HepG2 (cell line): ENCODE measurements at regions not wholly inside any gene's neighbourhood (a gene's known extent, or its start where the extent isn't known, plus 50 kb on each side); places are given as distances from the start of the nearest gene placed in this dataset.

Experiments used
- ATAC-seq: fragments of 200-7000 bp; cut with Tn5 transposase; 3 replicates; pipeline ENCODE4 v1.9.1; 2020; ENCODE audit warnings: mild to moderate bottlenecking, moderate library complexity
- BruUV-seq: library from RNA; stranded (reverse); fragments of 400-500 nt; replicated peaks from 2 replicates; lab custom pipeline; 2021; lab: Mats Ljungman, UMichigan
- CTCF ChIA-PET: fragments of 300-600 bp; formaldehyde crosslinking; extraction: SDS; loops from one replicate; lab custom pipeline; 2021; ENCODE audit warnings: low total read pairs, inconsistent platforms, low intra/inter-chr PET ratio; lab: Yijun Ruan, JAX
- POLR2A ChIA-PET: fragments of 350-600 bp; sonication (Branson Sonifier 250); formaldehyde crosslinking; loops from one replicate; lab custom pipeline; 2020; ENCODE audit warnings: antibody characterized with exemption, inconsistent platforms; lab: Yijun Ruan, JAX
- DNase-seq: peaks from one replicate; pipeline ENCODE4 v3.0.0-alpha.2; 2015; ENCODE audit warnings: low spot score
- FAIRE-seq: peaks from 3 replicates; lab custom pipeline; 2011; peaks lifted over from hg19 to GRCh38; lab: Jason Lieb, UNC
- H2AFZ ChIP-seq: one replicate; pipeline ENCODE4 v1.6.1; 2011; ENCODE audit warnings: low read length, inconsistent platforms
- H3K27ac ChIP-seq: fragments of 300-600 bp; 3 replicates; pipeline ENCODE4 v1.8.0; 2011; ENCODE audit warnings: mixed run types, mild to moderate bottlenecking, mixed read lengths, low read length, inconsistent platforms; ENCODE audit not compliant: insufficient read depth; ENCODE audit errors: extremely low read length
- H3K27me3 ChIP-seq, 2 experiments: fragments of 200-600 bp in 1 of 2; 2 replicates in 1 of 2; 3 replicates in 1 of 2; pipeline versions ENCODE4 v1.6.0 to v1.8.0; 2011; ENCODE audit warnings: low read length in 2 of 2, mild to moderate bottlenecking in 2 of 2, moderate library complexity in 2 of 2, inconsistent platforms in 1 of 2; ENCODE audit not compliant: insufficient read depth in 2 of 2, control insufficient read depth in 1 of 2
- H3K36me3 ChIP-seq, 2 experiments: fragments of 200-600 bp in 1 of 2; replicated peaks in 1 of 2; 2 replicates in 1 of 2; 3 replicates in 1 of 2; pipeline versions ENCODE4 v1.5.1 to v1.8.0; 2011; ENCODE audit warnings: low read length in 2 of 2, inconsistent platforms in 1 of 2; ENCODE audit not compliant: insufficient read depth in 2 of 2, control insufficient read depth in 1 of 2
- H3K4me1 ChIP-seq: 2 replicates; pipeline ENCODE4 v1.5.1; 2012; ENCODE audit warnings: low read length, inconsistent platforms; ENCODE audit not compliant: insufficient read depth
- H3K4me2 ChIP-seq: 2 replicates; pipeline ENCODE4 v1.6.0; 2011; ENCODE audit warnings: low read depth, low read length, inconsistent platforms
- H3K4me3 ChIP-seq, 3 experiments: fragments of 200-600 bp in 1 of 3; sonication (generic), shearing (Covaris generic) in 1 of 3; replicated peaks in 1 of 3; 2 replicates each; pipeline ENCODE4 v1.5.1; 2011 to 2016; ENCODE audit warnings: low read length in 3 of 3, inconsistent platforms in 2 of 3, low read depth in 2 of 3, mild to moderate bottlenecking in 2 of 3, control low read depth in 1 of 3, mixed read lengths in 1 of 3; ENCODE audit not compliant: insufficient read depth in 1 of 3
- H3K79me2 ChIP-seq: one replicate; pipeline ENCODE4 v1.6.1; 2011; ENCODE audit warnings: low read length, inconsistent platforms; ENCODE audit not compliant: insufficient read depth
- H3K9ac ChIP-seq: 2 replicates; pipeline ENCODE4 v1.6.0; 2011; ENCODE audit warnings: mild to moderate bottlenecking, low read depth, low read length, inconsistent platforms; ENCODE audit not compliant: insufficient read depth
- H3K9me3 ChIP-seq: 2 replicates; pipeline ENCODE4 v1.5.1; 2012; ENCODE audit warnings: mild to moderate bottlenecking, low read length
- H4K20me1 ChIP-seq: 2 replicates; pipeline ENCODE4 v1.6.0; 2011; ENCODE audit warnings: inconsistent platforms, mild to moderate bottlenecking, low read length, moderate library complexity; ENCODE audit not compliant: insufficient read depth
- CREM ChIP-seq, 2 experiments: sonication (generic) in 1 of 2; formaldehyde crosslinking in 1 of 2; IDR thresholded peaks; 2 replicates each; pipeline versions ENCODE4 v1.4.0 to v1.6.1; 2016 to 2020; ENCODE audit warnings: antibody characterized with exemption in 1 of 2, mild to moderate bottlenecking in 1 of 2, missing genetic modification reagents in 1 of 2
- ELK4 ChIP-seq: sonication (generic); formaldehyde crosslinking; IDR thresholded peaks from 2 replicates; pipeline ENCODE4 v1.9.0; 2021; ENCODE audit warnings: missing genetic modification reagents, borderline replicate concordance
- GATA4 ChIP-seq: sonication (generic); IDR thresholded peaks from 2 replicates; pipeline ENCODE4 v1.6.1; 2016; ENCODE audit warnings: antibody characterized with exemption, low read depth, borderline replicate concordance
- KDM6A ChIP-seq: IDR thresholded peaks from 2 replicates; pipeline ENCODE4 v1.6.1; 2016; ENCODE audit warnings: low read depth
- PITX1 ChIP-seq: sonication (generic); formaldehyde crosslinking; IDR thresholded peaks from 2 replicates; pipeline ENCODE4 v1.5.1; 2020; ENCODE audit warnings: mild to moderate bottlenecking, missing genetic modification reagents
- PPARG ChIP-seq: conservative IDR thresholded peaks from 2 replicates; pipeline ENCODE4 v1.6.1; 2016; ENCODE audit warnings: missing biosample characterization, missing genetic modification reagents
- ZFP36L2 ChIP-seq: sonication (generic); formaldehyde crosslinking; IDR thresholded peaks from 2 replicates; pipeline ENCODE4 v1.4.0; 2020; ENCODE audit warnings: missing genetic modification reagents
- ZNF205 ChIP-seq: IDR thresholded peaks from 2 replicates; pipeline ENCODE4 v1.6.1; 2018; ENCODE audit warnings: missing biosample characterization, missing genetic modification reagents
- ZNF484 ChIP-seq: sonication (generic); formaldehyde crosslinking; IDR thresholded peaks from 2 replicates; pipeline ENCODE4 v1.5.1; 2020; ENCODE audit warnings: mild to moderate bottlenecking, low read depth, missing genetic modification reagents, borderline replicate concordance
- ZNF770 ChIP-seq: sonication (generic); formaldehyde crosslinking; IDR thresholded peaks from 2 replicates; pipeline ENCODE4 v1.5.0; 2020; ENCODE audit warnings: mild to moderate bottlenecking, missing genetic modification reagents
- ZSCAN9 ChIP-seq: IDR thresholded peaks from 2 replicates; pipeline ENCODE4 v1.6.1; 2016; ENCODE audit warnings: borderline replicate concordance
- WGBS: methylation state at CpG from one replicate; pipeline ENCODE4 v1.1.6; 2017; ENCODE audit warnings: low lambda C conversion rate; 5-methylcytosine and 5-hydroxymethylcytosine counted together
- in situ Hi-C: cut with HindIII; loops from 2 replicates; pipeline ENCODE4 v1.10.0; 2017; ENCODE audit warnings: low pct_unique_long_range_greater_than_20kb; ENCODE audit not compliant: extremely low pct_ligation_motif_present
- intact Hi-C: fragments of 100-400 bp; cut with micrococcal nuclease; formaldehyde crosslinking; loops from one replicate; pipeline ENCODE4 v1.10.0; 2022; ENCODE audit not compliant: unreplicated experiment
- TF ChIP-seq, protein P1 (sequence below): sonication (generic); formaldehyde crosslinking; IDR thresholded peaks from 2 replicates; pipeline ENCODE4 v1.5.0; 2020; ENCODE audit warnings: missing genetic modification reagents, mild to moderate bottlenecking, borderline replicate concordance
- TF ChIP-seq, protein P2 (sequence below), 2 experiments: IDR thresholded peaks; 2 replicates each; pipeline ENCODE4 v1.6.1; 2011 to 2012; ENCODE audit warnings: low read length in 2 of 2, borderline replicate concordance in 1 of 2, low read depth in 1 of 2, mild to moderate bottlenecking in 1 of 2, moderate library complexity in 1 of 2

DNA sequence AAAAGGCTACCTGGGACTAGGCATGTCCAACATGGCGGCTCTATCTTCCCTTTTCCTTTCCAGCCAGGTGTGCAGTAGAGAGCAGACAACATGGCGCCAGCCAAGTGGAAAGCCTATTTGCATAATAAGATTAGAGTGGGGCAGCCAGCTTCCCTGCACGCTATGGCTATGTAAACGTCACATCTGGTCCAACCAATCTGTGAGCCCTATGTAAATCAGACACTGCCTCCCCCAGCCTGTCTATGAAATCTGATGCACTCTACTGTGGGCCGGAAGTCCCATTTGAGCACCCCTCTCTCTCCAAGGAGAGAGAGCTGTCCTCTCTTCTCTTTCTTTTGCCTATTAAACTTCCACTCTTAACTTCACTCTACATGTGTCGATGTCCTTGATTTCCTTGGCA lies 984.9 kb upstream of the AUTS2 start (continued):
- TF ChIP-seq, protein P1, sequence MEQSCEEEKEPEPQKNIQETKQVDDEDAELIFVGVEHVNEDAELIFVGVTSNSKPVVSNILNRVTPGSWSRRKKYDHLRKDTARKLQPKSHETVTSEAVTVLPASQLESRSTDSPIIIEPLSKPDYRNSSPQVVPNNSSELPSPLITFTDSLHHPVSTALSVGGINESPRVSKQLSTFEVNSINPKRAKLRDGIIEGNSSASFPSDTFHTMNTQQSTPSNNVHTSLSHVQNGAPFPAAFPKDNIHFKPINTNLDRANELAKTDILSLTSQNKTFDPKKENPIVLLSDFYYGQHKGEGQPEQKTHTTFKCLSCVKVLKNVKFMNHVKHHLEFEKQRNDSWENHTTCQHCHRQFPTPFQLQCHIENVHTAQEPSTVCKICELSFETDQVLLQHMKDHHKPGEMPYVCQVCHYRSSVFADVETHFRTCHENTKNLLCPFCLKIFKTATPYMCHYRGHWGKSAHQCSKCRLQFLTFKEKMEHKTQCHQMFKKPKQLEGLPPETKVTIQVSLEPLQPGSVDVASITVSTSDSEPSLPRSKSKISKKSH (CRISPR knock-in tag) = no peak
- TF ChIP-seq ELK4 (CRISPR knock-in tag) (no peak), ZNF205 (no peak), ZFP36L2 (CRISPR knock-in tag) (no peak)

DNA sequence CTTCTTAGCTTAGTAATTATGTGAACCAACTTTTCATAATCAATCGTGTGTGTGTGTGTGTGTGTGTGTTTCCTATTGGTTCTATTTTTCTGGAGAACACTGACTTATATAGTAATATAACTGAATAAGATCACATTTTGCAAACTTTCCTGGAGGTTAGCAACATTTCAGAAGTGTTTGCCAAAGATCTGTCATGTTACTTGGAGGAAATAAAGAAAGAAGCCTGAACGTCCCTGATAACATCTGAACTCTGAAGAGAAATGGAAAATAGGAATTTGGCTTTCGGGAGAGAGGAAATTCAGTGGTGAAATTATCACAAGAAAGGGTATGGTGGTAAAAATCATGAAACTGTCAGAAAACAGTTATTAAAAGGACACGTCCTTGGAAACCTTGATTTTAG lies 984.4 kb upstream of the AUTS2 start:
- no peaks in the 10 kb centered on the region for H3K4me1 ChIP-seq
- no peaks in the 10 kb centered on the region for H3K36me3 ChIP-seq
- no peaks in the 10 kb centered on the region for H3K27me3 ChIP-seq
- intact Hi-C loops (no loop called here), in situ Hi-C loops (no loop called here)
- 6% methylated on average over 4 of the region's 4 CpGs for WGBS
- H3K9me3 ChIP-seq = peaks cover 78% of the 10 kb centered on the region
- ChIA-PET POLR2A (no interaction called here), CTCF (no interaction called here)
- no peaks in the 10 kb centered on the region for H3K79me2 ChIP-seq
- ATAC-seq (no peak), FAIRE-seq (no peak), DNase-seq (no peak)
- no peaks in the 10 kb centered on the region for H4K20me1 ChIP-seq
- no peak overlapping the region for H3K4me2 ChIP-seq
- H3K4me3 ChIP-seq = no peak overlapping the region
- no peak overlapping the region for H3K9ac ChIP-seq
- no peak overlapping the region for H2AFZ ChIP-seq
- H3K27ac ChIP-seq = no peak overlapping the region
- no TSS peak for BruUV-seq
- no peak for TF ChIP-seq GATA4
- no peak for TF ChIP-seq ZNF484 (CRISPR knock-in tag)
- no peak for TF ChIP-seq ZSCAN9 (CRISPR knock-in tag)
- no peak for TF ChIP-seq CREM (IDR thresholded peaks at IDR 0.05)
- TF ChIP-seq CREM (CRISPR knock-in tag; IDR thresholded peaks at IDR 0.05) = no peak
- TF ChIP-seq, protein P2, sequence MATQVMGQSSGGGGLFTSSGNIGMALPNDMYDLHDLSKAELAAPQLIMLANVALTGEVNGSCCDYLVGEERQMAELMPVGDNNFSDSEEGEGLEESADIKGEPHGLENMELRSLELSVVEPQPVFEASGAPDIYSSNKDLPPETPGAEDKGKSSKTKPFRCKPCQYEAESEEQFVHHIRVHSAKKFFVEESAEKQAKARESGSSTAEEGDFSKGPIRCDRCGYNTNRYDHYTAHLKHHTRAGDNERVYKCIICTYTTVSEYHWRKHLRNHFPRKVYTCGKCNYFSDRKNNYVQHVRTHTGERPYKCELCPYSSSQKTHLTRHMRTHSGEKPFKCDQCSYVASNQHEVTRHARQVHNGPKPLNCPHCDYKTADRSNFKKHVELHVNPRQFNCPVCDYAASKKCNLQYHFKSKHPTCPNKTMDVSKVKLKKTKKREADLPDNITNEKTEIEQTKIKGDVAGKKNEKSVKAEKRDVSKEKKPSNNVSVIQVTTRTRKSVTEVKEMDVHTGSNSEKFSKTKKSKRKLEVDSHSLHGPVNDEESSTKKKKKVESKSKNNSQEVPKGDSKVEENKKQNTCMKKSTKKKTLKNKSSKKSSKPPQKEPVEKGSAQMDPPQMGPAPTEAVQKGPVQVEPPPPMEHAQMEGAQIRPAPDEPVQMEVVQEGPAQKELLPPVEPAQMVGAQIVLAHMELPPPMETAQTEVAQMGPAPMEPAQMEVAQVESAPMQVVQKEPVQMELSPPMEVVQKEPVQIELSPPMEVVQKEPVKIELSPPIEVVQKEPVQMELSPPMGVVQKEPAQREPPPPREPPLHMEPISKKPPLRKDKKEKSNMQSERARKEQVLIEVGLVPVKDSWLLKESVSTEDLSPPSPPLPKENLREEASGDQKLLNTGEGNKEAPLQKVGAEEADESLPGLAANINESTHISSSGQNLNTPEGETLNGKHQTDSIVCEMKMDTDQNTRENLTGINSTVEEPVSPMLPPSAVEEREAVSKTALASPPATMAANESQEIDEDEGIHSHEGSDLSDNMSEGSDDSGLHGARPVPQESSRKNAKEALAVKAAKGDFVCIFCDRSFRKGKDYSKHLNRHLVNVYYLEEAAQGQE (IDR thresholded peaks at IDR 0.05; ENCODE audit: borderline replicate concordance in 1 of 2, low read depth in 1 of 2, low read length in 2 of 2) = no peak
- TF ChIP-seq KDM6A (CRISPR knock-in tag) = no peak
- no peak for TF ChIP-seq PPARG (CRISPR knock-in tag)
- no peak for TF ChIP-seq PITX1
- TF ChIP-seq ZNF770 (CRISPR knock-in tag) = no peak
